BLaER1 (cell line): ENCODE measurements at regions not wholly inside any gene's neighbourhood (a gene's known extent, or its start where the extent isn't known, plus 50 kb on each side); places are given as distances from the start of the nearest gene placed in this dataset.

Source experiments
- H3K27ac ChIP-seq: shearing (Covaris generic); formaldehyde crosslinking; 2 replicates; pipeline ENCODE4 v1.8.1; 2022
- H3K27me3 ChIP-seq: shearing (Covaris generic); formaldehyde crosslinking; 2 replicates; pipeline ENCODE4 v1.8.1; 2022
- H3K36me3 ChIP-seq: shearing (Covaris generic); formaldehyde crosslinking; 2 replicates; pipeline ENCODE4 v1.8.1; 2022
- H3K4me1 ChIP-seq: shearing (Covaris generic); formaldehyde crosslinking; 2 replicates; pipeline ENCODE4 v1.8.1; 2022
- H3K4me2 ChIP-seq: shearing (Covaris generic); formaldehyde crosslinking; 2 replicates; pipeline ENCODE4 v1.8.1; 2022
- H3K4me3 ChIP-seq: shearing (Covaris generic); formaldehyde crosslinking; 2 replicates; pipeline ENCODE4 v1.8.1; 2022
- H3K9ac ChIP-seq: shearing (Covaris generic); formaldehyde crosslinking; 2 replicates; pipeline ENCODE4 v1.8.1; 2022
- H3K9me3 ChIP-seq: shearing (Covaris generic); formaldehyde crosslinking; 2 replicates; pipeline ENCODE4 v1.8.1; 2022
- H4K20me1 ChIP-seq: shearing (Covaris generic); formaldehyde crosslinking; 2 replicates; pipeline ENCODE4 v1.8.1; 2022
- Cebpa-rat ChIP-seq: shearing (Covaris generic); IDR thresholded peaks from 2 replicates; pipeline ENCODE4 v1.8.1; 2022

- Histone ChIP-seq H3K9me3 (no peaks in the 10 kb centered on the region), H4K20me1 (no peaks in the 10 kb centered on the region), H3K4me1 (peaks cover 17% of the 10 kb centered on the region), H3K9ac (no peak overlapping the region), H3K4me3 (no peak overlapping the region), H3K4me2 (peak overlapping the region; percentile 57), H3K27ac (no peak overlapping the region), H3K36me3 (no peaks in the 10 kb centered on the region), H3K27me3 (no peaks in the 10 kb centered on the region)
- no peak for TF ChIP-seq Cebpa-rat
These were observed 127.6 kb downstream of the TMCO5A start for GRCh38 chr15:38061856-38062649.

GRCh38 chr15:38062696-38063095 lies 128.3 kb downstream of the TMCO5A start:
- no peaks in the 10 kb centered on the region for H3K27me3 ChIP-seq
- no peak for TF ChIP-seq Cebpa-rat
- H4K20me1 ChIP-seq: no peaks in the 10 kb centered on the region
- no peak overlapping the region for H3K27ac ChIP-seq
- no peaks in the 10 kb centered on the region for H3K36me3 ChIP-seq
- no peaks in the 10 kb centered on the region for H3K9me3 ChIP-seq
- H3K9ac ChIP-seq: no peak overlapping the region
- H3K4me2 ChIP-seq: 0 out of 2 replicates have a peak overlapping the region, but pooled peaks have one; percentile 57
- H3K4me3 ChIP-seq: no peak overlapping the region
- peaks cover 17% of the 10 kb centered on the region for H3K4me1 ChIP-seq

DNA sequence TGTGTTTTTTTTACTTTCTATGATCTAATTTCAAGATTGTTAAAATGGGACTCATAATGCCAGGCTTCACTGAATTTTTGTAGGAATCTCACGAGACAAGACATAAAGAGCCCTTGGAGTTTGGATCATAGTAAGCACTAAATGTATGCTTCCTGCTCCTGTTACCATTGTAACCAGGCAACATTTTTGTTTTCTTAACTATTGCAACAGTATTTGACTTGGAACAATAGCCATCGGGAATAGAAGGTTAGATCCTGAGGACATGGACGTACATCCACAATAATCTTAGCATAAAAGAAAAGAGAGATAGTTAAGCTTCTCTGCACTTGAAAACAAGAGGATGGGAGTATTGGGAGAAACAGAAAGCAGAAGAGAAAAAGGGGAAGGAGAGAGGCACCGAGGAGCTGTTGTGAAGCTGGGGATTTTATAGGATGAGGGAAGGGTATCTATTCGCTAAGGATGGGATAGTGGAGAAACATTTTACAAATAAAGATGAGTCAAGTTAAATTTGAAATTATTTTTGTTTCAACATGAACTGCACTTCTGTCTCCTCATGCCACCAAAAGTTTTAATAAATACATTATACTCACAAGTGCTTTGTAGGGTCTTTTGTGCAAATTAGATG lies 131.4 kb downstream of the TMCO5A start:
- Histone ChIP-seq H3K4me3 (no peak overlapping the region), H3K36me3 (no peaks in the 10 kb centered on the region), H4K20me1 (no peaks in the 10 kb centered on the region), H3K4me1 (peaks cover 47% of the 10 kb centered on the region), H3K27me3 (no peaks in the 10 kb centered on the region), H3K9me3 (no peaks in the 10 kb centered on the region), H3K9ac (no peak overlapping the region), H3K27ac (no peak overlapping the region), H3K4me2 (no peak overlapping the region)
- TF ChIP-seq Cebpa-rat: no peak

DNA sequence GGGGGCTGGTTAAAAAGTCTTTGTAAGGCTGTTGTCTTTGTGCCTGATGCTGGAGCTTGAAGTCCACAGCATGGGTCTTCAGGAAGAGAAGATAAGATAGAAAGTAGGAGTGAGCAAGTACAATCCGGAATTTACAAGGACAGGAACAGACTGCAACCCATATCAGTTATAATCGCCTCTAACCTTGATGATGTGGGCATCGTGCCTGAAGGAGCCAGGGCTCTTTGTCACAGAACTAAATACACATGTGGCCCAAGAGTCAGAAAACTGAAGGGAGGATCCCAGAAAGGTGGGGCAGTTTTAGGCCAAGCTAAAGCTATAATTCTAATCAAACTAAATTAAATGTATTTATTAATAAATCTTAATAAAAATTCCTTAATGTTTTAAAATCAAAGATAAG lies 132.2 kb downstream of the TMCO5A start:
- no peak overlapping the region for H3K9ac ChIP-seq

GRCh38 chr15:38068626-38069391 lies 134.4 kb downstream of the TMCO5A start:
- Histone ChIP-seq H4K20me1 (no peaks in the 10 kb centered on the region), H3K9ac (peak overlapping the region; percentile 4; the same call in 1 of the 2 replicates), H3K4me2 (peak overlapping the region; percentile 83), H3K4me1 (peaks cover 56% of the 10 kb centered on the region), H3K4me3 (peak overlapping the region; percentile 32), H3K27ac (peak overlapping the region; percentile 20; the same call in 1 of the 2 replicates), H3K9me3 (no peaks in the 10 kb centered on the region), H3K27me3 (no peaks in the 10 kb centered on the region), H3K36me3 (no peaks in the 10 kb centered on the region)
- TF ChIP-seq Cebpa-rat: 0 out of 2 replicates have a peak, but pooled peaks have one; percentile 73

More for the DNA sequence above, 132.2 kb downstream of the TMCO5A start:
- TF ChIP-seq Cebpa-rat: no peak
- peaks cover 50% of the 10 kb centered on the region for H3K4me1 ChIP-seq
- no peak overlapping the region for H3K4me3 ChIP-seq
- no peaks in the 10 kb centered on the region for H3K36me3 ChIP-seq
- no peak overlapping the region for H3K4me2 ChIP-seq
- H3K27ac ChIP-seq: no peak overlapping the region
- H4K20me1 ChIP-seq: no peaks in the 10 kb centered on the region
- H3K27me3 ChIP-seq: no peaks in the 10 kb centered on the region
- no peaks in the 10 kb centered on the region for H3K9me3 ChIP-seq

DNA sequence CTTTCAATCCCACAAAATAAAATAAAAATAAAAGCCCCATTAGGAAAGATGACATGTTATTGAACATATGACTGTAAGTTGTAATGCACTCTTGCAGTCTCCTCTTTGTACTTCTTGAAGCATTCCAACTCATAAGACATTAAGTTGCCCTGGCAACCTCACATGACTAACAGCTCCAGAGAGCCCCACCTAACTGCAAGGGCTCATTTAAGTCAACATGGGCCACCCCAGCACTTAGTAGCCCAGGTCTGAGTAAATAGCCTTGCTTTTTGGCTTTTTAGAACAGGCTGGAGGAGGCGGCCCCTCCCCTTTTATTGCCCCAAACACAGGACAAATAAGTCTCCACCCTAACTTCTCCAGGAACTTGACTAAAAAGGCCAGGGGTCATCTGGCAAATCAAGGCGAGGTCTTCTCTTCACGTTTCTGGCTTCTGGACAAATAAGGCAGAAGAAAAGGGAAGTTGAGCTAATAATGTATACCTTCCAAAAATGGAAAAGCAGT lies 135.1 kb downstream of the TMCO5A start:
- Histone ChIP-seq H4K20me1 (no peaks in the 10 kb centered on the region), H3K27ac (peak overlapping the region; percentile 20), H3K9ac (peak overlapping the region; percentile 4; the same call in 1 of the 2 replicates), H3K27me3 (no peaks in the 10 kb centered on the region), H3K4me3 (peak overlapping the region; percentile 32), H3K4me1 (peaks cover 63% of the 10 kb centered on the region), H3K9me3 (no peaks in the 10 kb centered on the region), H3K36me3 (no peaks in the 10 kb centered on the region), H3K4me2 (peak overlapping the region; percentile 83)
- no peak for TF ChIP-seq Cebpa-rat

DNA sequence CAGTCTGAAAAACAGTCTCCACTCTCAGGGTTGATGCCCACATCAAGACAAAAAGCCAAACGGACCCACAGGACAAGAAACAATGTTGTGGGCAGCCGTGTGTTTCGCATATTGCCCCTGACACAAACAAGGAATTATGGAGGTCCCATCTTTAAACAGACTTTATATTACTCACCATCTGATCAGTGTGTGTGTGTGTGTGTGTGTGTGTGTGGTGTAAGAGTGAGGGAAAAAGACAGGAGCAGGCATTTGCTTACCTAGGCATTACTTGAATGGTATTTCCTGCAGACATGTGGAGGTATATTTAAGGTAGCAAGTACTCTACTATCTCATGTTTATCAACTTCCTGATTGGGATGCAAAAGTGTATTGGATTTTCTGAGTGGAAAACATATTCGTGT lies 136.3 kb downstream of the TMCO5A start:
- no peak overlapping the region for H3K4me3 ChIP-seq
- H3K4me1 ChIP-seq: peaks cover 75% of the 10 kb centered on the region
- TF ChIP-seq Cebpa-rat: no peak
- no peaks in the 10 kb centered on the region for H3K27me3 ChIP-seq
- no peak overlapping the region for H3K9ac ChIP-seq
- H4K20me1 ChIP-seq: no peaks in the 10 kb centered on the region
- no peaks in the 10 kb centered on the region for H3K9me3 ChIP-seq
- peak overlapping the region; percentile 83 for H3K4me2 ChIP-seq
- H3K27ac ChIP-seq: no peak overlapping the region
- no peaks in the 10 kb centered on the region for H3K36me3 ChIP-seq

DNA sequence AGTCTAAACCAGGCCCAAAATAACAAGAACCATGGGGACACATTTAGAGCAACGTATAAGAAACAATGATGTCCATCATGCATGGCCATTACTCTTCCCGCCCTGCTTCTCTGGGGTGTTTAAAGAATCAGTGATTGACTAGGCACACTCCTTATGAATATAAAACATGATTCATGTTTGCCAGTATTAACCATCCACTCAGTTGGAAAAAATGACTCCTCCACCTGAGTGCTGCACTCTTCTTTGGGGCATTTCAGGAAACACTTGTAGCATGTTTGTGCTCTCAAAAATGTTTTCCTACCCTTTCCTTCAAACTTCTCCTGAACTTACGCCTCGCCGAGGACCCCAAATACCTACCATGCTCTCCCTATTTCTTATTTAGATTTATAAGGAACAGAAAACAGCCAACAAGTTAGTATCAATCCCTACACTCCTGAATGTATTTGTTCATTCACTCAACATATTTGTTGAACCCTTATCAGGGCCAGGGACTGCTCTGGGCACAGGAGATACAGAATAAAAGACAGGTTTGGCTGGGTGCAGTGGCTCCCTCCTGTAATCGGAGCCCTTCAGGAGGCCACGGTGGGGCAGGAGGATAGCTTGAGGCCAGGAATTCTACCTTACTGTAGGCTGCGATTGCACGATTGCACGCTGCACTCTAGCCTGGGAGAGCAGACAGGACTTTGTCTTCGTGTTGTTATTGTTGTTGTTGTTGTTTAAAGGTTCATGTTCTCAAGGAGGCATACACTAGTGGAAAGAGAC lies 137.0 kb downstream of the TMCO5A start:
- no peaks in the 10 kb centered on the region for H3K27me3 ChIP-seq
- H3K9ac ChIP-seq: peak overlapping the region; percentile 80; the same call in 1 of the 2 replicates
- H3K4me3 ChIP-seq: no peak overlapping the region; the same call in 1 of the 2 replicates
- H3K9me3 ChIP-seq: no peaks in the 10 kb centered on the region
- H4K20me1 ChIP-seq: no peaks in the 10 kb centered on the region
- peak overlapping the region; percentile 83 for H3K4me2 ChIP-seq
- H3K36me3 ChIP-seq: no peaks in the 10 kb centered on the region
- peaks cover 81% of the 10 kb centered on the region for H3K4me1 ChIP-seq
- H3K27ac ChIP-seq: 0 out of 2 replicates have a peak overlapping the region, but pooled peaks have one; percentile 14
- no peak for TF ChIP-seq Cebpa-rat

DNA sequence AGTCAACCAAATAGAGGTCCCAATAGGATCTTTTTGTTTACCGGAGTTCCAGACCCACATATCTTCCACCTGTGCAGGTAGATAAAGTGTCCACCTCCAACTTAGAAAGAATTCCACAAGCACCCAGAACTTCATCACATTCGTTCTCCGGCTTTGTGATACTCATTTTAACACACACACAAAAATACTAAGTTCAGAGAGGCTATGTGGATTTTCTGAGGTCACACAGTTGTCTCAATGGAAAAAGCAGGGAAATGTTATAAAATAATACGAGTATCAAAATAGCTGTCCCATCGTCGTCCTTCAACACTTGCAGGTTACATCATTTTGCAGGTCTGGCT lies 137.5 kb downstream of the TMCO5A start:
- no peak for TF ChIP-seq Cebpa-rat
- Histone ChIP-seq H3K4me2 (peak overlapping the region; percentile 83), H3K4me1 (peaks cover 87% of the 10 kb centered on the region), H3K36me3 (no peaks in the 10 kb centered on the region), H3K9ac (peak overlapping the region; percentile 80), H3K9me3 (no peaks in the 10 kb centered on the region), H3K4me3 (peak overlapping the region; percentile 65), H3K27ac (peak overlapping the region; percentile 88), H3K27me3 (no peaks in the 10 kb centered on the region), H4K20me1 (no peaks in the 10 kb centered on the region)
